ENCODE measurements at regions not wholly inside any gene's neighbourhood (a gene's known extent, or its start where the extent isn't known, plus 50 kb on each side); places are given as distances from the start of the nearest gene placed in this dataset.

DNA sequence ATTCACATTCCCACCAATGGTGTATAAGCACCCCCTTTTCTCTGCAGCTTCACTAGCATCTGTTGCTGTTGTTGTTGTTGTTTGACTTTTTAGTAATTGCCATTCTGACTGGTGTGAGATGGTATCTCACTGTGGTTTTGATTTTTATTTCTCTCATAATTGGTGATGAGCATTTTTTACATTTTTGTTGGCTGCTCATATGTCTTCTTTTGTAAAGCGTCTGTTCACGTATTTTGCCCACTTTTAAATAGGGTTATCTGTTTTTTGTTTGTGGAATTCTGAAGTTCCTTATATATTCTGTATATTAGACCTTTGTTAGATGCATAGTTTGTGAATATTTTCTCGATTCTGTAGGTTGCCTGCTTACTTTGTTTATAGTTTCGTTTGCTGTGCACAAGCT, 278.4 kb upstream of the TNP1 start:
- peaks cover 5% of the 10 kb centered on the region for H3K27me3 Mint-ChIP-seq
- DNase-seq (no peak), ATAC-seq (no peak)
- H3K9me3 Mint-ChIP-seq: peaks cover 45% of the 10 kb centered on the region
- no peak overlapping the region for H3K4me3 Mint-ChIP-seq
- no peaks in the 10 kb centered on the region for H3K36me3 Mint-ChIP-seq (ENCODE audit: low read depth)
- no peaks in the 10 kb centered on the region for H3K4me1 Mint-ChIP-seq
- no peak overlapping the region for H3K27ac Mint-ChIP-seq

DNA sequence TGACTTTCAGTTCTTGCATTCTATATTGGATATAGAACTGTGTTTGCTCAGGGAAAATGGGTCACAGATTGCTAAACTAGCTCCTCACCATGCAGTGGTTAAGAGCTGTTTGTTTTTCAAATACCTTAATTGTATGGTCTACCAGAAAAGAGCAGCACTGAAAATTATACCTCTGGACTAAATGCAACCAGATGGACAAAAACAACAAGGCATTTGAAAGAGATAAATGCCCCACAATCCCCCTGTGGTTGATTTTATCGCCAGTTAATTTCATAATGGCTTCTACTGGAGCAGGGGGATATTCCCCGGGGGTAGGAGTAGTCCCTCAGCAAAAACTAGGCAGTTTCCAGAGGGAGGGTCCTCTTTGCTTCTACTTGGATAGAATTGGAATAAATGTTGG, 267.9 kb upstream of the TNP1 start:
- Mint-ChIP-seq H3K36me3 (ENCODE audit: low read depth) (no peaks in the 10 kb centered on the region), H3K9me3 (no peaks in the 10 kb centered on the region), H3K4me3 (no peak overlapping the region), H3K27ac (no peak overlapping the region), H3K4me1 (no peaks in the 10 kb centered on the region), H3K27me3 (peaks cover 10% of the 10 kb centered on the region)
- ATAC-seq (no peak), DNase-seq (no peak)

DNA sequence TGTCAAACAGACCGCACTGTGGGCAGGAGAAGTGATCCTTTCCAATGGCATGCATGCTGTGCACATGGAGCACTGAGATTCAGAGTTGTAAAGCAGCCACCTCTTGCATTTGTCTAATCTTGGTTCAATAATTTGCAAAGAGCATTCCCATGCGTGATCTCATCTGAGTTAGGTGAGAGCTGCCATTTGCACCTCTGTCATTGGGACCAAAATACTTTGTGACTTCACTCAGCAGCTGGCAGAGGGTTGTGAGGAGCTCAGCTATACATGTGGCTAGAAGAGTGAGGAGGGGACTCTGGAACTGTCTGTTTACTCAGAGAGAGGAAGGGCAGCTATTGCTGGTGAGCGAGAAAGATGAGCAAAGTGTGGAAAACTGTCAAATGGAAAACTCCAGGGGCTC, 265.1 kb upstream of the TNP1 start:
- no peaks in the 10 kb centered on the region for H3K36me3 Mint-ChIP-seq (ENCODE audit: low read depth)
- H3K27ac Mint-ChIP-seq: no peak overlapping the region
- H3K4me1 Mint-ChIP-seq: no peaks in the 10 kb centered on the region
- DNase-seq (no peak), ATAC-seq (no peak)
- no peaks in the 10 kb centered on the region for H3K9me3 Mint-ChIP-seq
- H3K4me3 Mint-ChIP-seq: no peak overlapping the region
- peaks cover 10% of the 10 kb centered on the region for H3K27me3 Mint-ChIP-seq

DNA sequence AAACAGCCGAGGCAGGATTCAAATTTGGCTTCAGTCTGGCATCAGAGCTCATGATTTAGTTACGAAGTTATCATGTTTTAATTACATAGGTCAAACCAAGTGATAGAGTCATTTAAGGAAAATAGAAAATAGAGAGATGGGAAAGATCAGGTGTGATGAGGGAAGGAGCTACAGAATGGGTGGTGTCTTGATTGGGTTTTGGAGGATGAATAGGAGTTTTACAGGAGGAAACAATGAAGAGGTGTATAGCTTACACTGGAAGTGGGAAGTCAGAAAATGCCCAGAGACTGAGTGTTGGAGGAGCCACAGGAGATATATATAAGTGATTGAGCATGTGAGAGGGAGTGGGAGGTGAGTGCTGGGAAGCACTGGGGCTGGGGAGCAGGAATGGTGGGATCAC, 264.2 kb upstream of the TNP1 start:
- Mint-ChIP-seq H3K27me3 (peaks cover 10% of the 10 kb centered on the region), H3K36me3 (ENCODE audit: low read depth) (no peaks in the 10 kb centered on the region), H3K4me1 (no peaks in the 10 kb centered on the region), H3K4me3 (no peak overlapping the region), H3K9me3 (no peaks in the 10 kb centered on the region), H3K27ac (no peak overlapping the region)
- ATAC-seq: no peak
- DNase-seq: no peak

DNA sequence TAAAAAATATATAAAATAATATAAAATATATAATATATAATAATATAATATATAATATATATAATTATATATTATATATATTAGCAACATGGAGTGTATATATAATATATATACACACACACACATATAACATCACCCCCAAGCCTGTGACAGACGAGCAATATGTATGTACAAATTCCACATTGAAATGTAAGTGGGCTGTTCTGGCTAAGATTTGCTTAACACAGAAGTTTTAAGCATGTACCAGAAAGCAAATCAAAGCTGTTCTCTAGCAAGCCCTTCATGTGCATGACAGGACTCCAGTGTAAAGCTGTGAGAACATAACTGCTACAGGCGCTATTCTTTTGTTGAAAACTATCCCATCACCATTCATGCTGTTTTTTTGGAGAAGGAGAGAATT, 261.7 kb upstream of the TNP1 start:
- H3K27ac Mint-ChIP-seq: no peak overlapping the region
- no peaks in the 10 kb centered on the region for H3K36me3 Mint-ChIP-seq (ENCODE audit: low read depth)
- H3K9me3 Mint-ChIP-seq: no peaks in the 10 kb centered on the region
- H3K4me1 Mint-ChIP-seq: no peaks in the 10 kb centered on the region
- peaks cover 10% of the 10 kb centered on the region for H3K27me3 Mint-ChIP-seq
- ATAC-seq (no peak), DNase-seq (no peak)
- H3K4me3 Mint-ChIP-seq: no peak overlapping the region

DNA sequence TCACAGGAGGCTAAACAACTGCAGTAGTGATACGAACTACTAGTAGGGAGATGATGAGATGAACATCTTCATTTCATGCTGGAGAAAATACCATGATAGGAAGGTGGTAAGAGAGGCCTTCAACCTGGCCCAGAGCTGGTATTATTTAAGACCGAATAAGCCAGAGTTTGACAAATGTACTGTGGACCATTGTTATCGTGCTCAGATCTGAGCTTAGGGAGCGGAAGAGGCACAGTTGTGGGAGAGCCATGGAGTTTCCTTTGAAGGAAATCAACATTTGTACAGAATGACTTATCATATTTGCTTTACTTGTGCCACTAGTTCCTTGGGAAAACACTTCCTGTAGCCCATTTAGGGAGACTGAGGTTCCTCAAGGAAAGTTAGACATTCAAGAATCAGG, 260.6 kb upstream of the TNP1 start:
- Mint-ChIP-seq H3K9me3 (no peaks in the 10 kb centered on the region), H3K4me3 (no peak overlapping the region), H3K4me1 (no peaks in the 10 kb centered on the region), H3K27ac (no peak overlapping the region), H3K36me3 (ENCODE audit: low read depth) (no peaks in the 10 kb centered on the region), H3K27me3 (peaks cover 17% of the 10 kb centered on the region)
- DNase-seq: no peak
- ATAC-seq: no peak

DNA sequence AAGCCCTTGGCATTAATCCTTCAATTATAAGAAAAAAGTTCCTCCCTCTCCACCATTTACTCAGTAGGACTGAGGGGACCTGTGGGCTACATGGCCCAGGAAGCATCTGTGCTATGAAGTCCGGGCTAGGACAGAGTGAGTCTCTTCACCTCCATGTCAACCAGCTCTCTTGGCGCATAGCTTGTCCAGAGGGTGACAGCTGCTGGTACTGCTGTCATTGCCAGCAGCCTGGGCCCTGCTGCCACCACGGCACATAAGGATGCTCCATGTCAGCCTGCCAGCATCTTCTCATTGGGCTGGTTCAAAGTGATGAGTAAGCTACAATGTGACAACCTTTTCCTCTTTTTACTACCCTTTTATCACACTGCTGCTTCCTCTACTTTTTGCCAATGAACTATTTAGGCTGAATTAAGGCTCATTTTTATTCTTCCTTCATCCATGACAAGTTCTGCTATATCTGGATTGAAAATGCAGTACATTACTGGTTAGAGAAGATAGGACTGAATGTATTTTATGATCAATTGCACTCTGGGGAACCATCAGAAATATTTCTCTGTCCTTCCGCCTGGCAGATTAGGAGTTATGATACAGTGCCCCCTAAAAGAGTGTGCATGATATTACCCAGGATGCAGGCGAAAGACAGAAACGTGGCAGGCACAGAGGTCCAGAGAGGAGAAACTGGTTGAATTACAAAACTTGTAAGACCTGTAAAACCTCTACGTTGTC, 258.9 kb upstream of the TNP1 start:
- no peak for ATAC-seq
- Mint-ChIP-seq H3K4me3 (no peak overlapping the region), H3K27me3 (peaks cover 11% of the 10 kb centered on the region), H3K9me3 (no peaks in the 10 kb centered on the region), H3K27ac (no peak overlapping the region), H3K4me1 (no peaks in the 10 kb centered on the region), H3K36me3 (ENCODE audit: low read depth) (no peaks in the 10 kb centered on the region)
- no peak for DNase-seq

DNA sequence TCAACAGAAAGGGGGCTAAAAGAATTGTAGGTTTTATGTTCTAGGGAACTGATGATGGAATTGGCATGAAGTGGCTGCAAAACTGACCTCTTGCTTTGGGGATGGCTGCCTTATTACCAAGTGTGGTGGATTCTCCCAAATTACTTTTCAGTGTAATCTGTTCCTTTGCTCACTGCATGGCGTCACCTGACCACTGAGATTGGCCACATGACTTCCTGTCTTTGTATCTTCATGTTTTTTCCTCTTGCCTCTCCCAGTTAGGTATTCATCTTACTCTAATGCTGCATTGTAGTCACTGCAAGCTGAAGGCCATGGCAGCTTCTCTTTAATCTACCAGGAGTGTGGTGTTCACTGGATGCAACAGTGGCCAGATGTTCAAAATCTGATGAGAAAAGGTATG, 257.7 kb upstream of the TNP1 start:
- Mint-ChIP-seq H3K4me3 (no peak overlapping the region), H3K4me1 (no peaks in the 10 kb centered on the region), H3K36me3 (ENCODE audit: low read depth) (no peaks in the 10 kb centered on the region), H3K27me3 (peaks cover 13% of the 10 kb centered on the region), H3K9me3 (no peaks in the 10 kb centered on the region), H3K27ac (no peak overlapping the region)
- no peak for ATAC-seq
- DNase-seq: no peak

DNA sequence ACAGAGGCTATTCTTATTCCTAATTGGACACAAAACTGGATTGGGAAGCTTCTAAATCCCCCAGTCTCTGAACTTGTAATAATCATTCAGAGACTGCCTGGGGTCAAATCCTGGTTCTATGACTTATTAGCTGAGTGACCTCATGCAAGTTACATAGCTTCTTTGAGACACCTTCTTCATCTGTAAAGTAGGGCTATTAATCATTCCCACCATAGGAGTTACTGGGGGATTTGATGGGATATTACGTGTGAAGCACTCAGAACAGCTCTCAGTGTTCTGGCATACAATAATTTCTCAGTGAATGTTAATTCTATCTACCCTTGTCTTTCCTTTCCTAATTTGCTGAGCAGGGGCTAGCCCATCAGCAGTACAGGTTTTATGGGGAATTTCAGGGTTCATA, 256.7 kb upstream of the TNP1 start:
- Mint-ChIP-seq H3K27ac (no peak overlapping the region), H3K36me3 (ENCODE audit: low read depth) (no peaks in the 10 kb centered on the region), H3K27me3 (peaks cover 14% of the 10 kb centered on the region), H3K4me1 (no peaks in the 10 kb centered on the region), H3K4me3 (no peak overlapping the region), H3K9me3 (no peaks in the 10 kb centered on the region)
- no peak for DNase-seq
- no peak for ATAC-seq

DNA sequence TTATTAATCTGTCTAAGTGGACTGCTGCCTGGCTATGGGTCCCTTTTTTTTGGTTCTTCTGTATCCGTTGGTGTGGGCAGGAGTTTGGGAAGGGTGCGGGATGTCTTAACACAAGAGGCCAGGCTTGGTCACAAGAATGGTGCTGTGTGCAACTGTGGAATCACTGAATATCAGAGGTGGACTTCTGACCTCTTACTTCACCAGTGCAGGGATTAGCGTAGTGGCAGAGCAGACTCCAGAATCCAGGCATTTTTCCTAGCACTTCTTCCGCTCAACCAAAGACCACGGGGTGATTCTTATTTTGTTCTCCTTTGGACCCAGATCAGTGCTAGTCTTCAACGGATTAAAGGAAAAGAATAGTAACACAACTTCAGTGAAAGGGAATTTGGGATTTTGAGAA, 254.3 kb upstream of the TNP1 start:
- DNase-seq (no peak), ATAC-seq (no peak)
- H3K9me3 Mint-ChIP-seq: no peaks in the 10 kb centered on the region
- H3K36me3 Mint-ChIP-seq (ENCODE audit: low read depth): no peaks in the 10 kb centered on the region
- peaks cover 16% of the 10 kb centered on the region for H3K27me3 Mint-ChIP-seq
- no peak overlapping the region for H3K4me3 Mint-ChIP-seq
- no peaks in the 10 kb centered on the region for H3K4me1 Mint-ChIP-seq
- no peak overlapping the region for H3K27ac Mint-ChIP-seq

DNA sequence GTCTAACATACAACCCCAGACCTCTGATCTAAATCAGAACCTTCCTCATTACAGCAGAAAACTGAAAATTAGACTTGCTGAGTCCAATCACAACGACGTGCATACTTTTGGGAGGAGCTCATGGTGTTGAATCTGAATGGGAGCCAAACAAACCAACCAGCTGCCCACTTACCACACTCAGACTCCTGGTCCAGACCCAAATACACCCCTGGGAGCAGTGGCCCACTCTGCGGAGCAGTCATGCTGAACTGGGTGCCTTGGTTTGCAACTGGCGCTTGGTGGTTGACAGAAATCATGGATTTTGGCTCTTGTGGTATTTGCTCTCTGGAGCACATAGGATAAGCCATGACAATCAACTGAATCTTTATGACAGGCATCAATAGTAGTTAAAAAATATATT, 253.6 kb upstream of the TNP1 start:
- DNase-seq (no peak), ATAC-seq (no peak)
- Mint-ChIP-seq H3K27ac (no peak overlapping the region), H3K9me3 (no peaks in the 10 kb centered on the region), H3K36me3 (ENCODE audit: low read depth) (no peaks in the 10 kb centered on the region), H3K4me1 (no peaks in the 10 kb centered on the region), H3K27me3 (peaks cover 16% of the 10 kb centered on the region), H3K4me3 (no peak overlapping the region)

DNA sequence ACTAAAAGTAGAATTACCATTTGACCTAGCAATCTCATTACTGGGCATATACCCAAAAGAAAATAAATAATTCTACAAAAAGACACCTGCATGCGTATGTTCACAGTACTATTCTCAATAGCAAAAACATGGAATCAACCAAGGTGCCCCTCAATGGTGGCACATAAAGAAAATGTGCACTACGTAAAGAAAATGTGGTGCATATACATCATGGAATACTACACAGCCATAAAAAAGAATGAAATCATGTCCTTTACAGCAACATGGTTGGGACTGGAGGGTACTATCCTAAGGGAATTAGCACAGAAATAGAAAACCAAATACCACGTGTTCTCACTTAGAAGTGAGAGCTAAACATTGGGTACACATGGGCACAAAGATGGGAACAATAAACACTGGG, 250.7 kb upstream of the TNP1 start:
- H3K27ac Mint-ChIP-seq: no peak overlapping the region
- no peak for ATAC-seq
- no peak overlapping the region for H3K4me3 Mint-ChIP-seq
- no peaks in the 10 kb centered on the region for H3K9me3 Mint-ChIP-seq
- DNase-seq: no peak
- H3K27me3 Mint-ChIP-seq: peaks cover 9% of the 10 kb centered on the region
- peaks cover 13% of the 10 kb centered on the region for H3K4me1 Mint-ChIP-seq
- H3K36me3 Mint-ChIP-seq (ENCODE audit: low read depth): no peaks in the 10 kb centered on the region

DNA sequence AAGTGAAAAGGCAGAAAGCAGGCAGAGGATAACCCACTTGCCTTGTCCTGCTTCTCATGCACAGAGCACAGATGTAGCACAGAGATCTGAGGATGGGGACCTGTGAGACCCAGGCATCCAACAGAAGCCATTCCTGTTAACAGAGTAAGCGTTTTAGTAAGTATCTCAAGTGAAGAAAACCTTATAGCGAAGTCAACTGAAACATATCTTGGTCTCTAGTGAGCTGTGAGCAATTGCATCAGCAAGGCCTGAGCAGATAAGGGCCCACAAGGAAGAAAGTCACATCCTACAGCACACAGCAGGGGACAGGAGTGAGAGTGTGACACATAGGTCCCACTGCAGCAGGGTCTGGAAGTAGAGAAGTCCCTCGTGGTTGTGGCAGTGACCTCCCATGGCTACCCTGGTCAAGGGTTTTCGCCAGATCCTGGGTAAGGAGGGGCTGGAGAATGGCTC, 248.7 kb upstream of the TNP1 start:
- Mint-ChIP-seq H3K27ac (no peak overlapping the region), H3K4me3 (no peak overlapping the region), H3K4me1 (peaks cover 21% of the 10 kb centered on the region), H3K9me3 (no peaks in the 10 kb centered on the region), H3K36me3 (ENCODE audit: low read depth) (no peaks in the 10 kb centered on the region), H3K27me3 (peaks cover 9% of the 10 kb centered on the region)
- DNase-seq (no peak), ATAC-seq (no peak)

DNA sequence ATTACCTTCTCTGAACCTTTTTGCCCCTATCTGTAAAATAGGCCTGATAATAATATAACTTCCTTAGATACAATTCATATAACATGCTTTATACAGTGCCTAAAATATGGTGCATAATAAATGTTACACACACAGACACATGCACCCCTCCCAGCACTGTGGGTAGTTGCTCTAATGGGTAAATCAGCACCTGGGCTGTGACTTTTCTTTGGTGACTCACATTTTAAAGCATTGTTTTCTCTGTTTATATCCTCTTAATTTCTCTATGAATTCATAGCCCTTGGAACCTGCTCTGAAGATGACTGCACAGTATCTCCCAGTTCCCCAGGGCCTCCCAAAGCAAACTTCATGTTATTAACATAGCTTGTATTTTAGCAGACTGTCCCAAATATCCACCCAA, 248.2 kb upstream of the TNP1 start:
- ATAC-seq: no peak
- Mint-ChIP-seq H3K4me3 (no peak overlapping the region), H3K4me1 (peaks cover 21% of the 10 kb centered on the region), H3K27ac (no peak overlapping the region), H3K9me3 (no peaks in the 10 kb centered on the region), H3K27me3 (peaks cover 9% of the 10 kb centered on the region), H3K36me3 (ENCODE audit: low read depth) (no peaks in the 10 kb centered on the region)
- no peak for DNase-seq

DNA sequence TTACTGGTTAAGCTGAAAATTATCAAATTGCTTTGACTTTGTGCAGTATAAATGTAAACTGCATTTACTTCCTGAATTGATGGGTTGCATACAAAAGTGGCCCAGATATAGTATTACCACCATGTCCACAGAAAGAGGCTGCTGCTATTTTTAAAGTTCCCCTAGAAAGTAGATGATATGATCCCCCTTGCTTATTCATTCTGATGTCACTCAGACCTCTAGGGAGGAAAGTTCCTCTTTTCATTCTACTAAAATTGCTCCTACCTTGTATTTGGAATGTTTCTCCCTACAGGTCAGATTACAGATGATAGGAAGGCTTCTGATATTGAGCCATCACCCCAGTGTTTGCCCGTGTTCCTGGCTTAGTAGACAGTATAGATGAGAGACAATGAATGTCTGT, 247.6 kb upstream of the TNP1 start:
- no peak for DNase-seq
- H3K27ac Mint-ChIP-seq: no peak overlapping the region
- H3K27me3 Mint-ChIP-seq: peaks cover 6% of the 10 kb centered on the region
- no peaks in the 10 kb centered on the region for H3K36me3 Mint-ChIP-seq (ENCODE audit: low read depth)
- H3K4me1 Mint-ChIP-seq: peaks cover 21% of the 10 kb centered on the region
- no peak for ATAC-seq
- H3K4me3 Mint-ChIP-seq: no peak overlapping the region
- no peaks in the 10 kb centered on the region for H3K9me3 Mint-ChIP-seq

DNA sequence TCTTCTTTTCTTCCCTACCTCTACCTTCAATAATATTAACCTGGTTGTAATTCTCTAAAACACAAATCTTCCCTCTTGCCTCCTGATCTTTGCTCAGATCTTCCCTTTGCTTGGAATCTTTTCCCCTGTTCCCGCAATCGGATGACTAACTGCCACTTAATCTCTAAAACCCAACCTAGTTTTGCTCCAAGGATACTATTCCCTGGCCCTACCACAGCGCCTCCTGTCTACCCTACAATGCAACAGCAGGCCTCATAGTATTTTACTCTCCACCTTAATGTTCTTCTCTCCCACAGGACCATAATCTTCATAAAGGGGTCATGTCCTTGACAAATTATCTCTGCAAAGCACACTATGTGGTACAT, 246.8 kb upstream of the TNP1 start:
- no peak overlapping the region for H3K27ac Mint-ChIP-seq
- ATAC-seq (no peak), DNase-seq (no peak)
- no peaks in the 10 kb centered on the region for H3K9me3 Mint-ChIP-seq
- H3K4me1 Mint-ChIP-seq: peaks cover 21% of the 10 kb centered on the region
- H3K36me3 Mint-ChIP-seq (ENCODE audit: low read depth): no peaks in the 10 kb centered on the region
- H3K27me3 Mint-ChIP-seq: peaks cover 8% of the 10 kb centered on the region
- no peak overlapping the region for H3K4me3 Mint-ChIP-seq
